HG02885 (cell line): ENCODE measurements at regions not wholly inside any gene's neighbourhood (a gene's known extent, or its start where the extent isn't known, plus 50 kb on each side); places are given as distances from the start of the nearest gene placed in this dataset.

Experiments used
- ATAC-seq: cut with Tn5 transposase; IDR thresholded peaks from one replicate; pipeline ENCODE4 v1.9.1; 2021; ENCODE audit warnings: mild to moderate bottlenecking; ENCODE audit not compliant: unreplicated experiment, poor library complexity

DNA sequence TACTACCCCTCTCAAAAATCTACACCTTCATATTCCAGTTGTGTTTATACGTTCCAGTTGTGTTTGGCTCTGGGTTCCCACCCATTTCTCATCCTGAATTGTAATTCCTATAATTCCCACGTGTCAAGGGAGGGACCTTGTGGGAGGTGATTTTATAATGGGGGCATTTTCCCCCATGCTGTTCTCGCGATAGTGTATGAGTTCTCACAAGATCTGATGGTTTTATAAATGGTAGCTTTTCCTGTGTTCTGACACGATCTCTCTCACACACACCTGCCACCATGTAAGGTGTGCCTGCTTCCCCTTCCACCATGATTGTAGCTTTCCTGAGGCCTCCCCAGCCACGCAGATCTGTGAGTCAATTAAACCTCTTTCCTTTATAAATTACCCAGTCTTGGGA is 108.5 kb upstream of the ADAMTS16 start:
- ATAC-seq, result no peak

DNA sequence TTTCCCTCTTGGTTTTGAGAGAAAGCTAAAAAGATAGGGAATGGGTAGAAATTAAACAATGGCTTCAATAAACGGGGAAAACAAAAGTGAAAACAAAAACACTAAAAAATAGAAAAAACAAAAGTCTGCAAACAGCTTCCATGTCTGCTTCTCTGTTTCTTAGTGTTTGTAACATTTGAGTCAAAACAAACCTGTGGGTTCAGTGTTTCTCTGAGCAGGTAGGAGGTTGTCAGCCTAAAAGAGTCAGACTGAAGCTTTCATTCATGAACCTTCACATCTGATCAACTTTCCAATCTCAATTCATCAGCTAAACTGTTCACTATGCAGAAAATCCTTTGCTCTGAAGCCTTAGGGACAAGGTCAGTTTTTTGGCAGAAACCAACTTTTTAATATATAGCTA is 102.5 kb upstream of the ADAMTS16 start:
- peak; percentile 64 for ATAC-seq

DNA sequence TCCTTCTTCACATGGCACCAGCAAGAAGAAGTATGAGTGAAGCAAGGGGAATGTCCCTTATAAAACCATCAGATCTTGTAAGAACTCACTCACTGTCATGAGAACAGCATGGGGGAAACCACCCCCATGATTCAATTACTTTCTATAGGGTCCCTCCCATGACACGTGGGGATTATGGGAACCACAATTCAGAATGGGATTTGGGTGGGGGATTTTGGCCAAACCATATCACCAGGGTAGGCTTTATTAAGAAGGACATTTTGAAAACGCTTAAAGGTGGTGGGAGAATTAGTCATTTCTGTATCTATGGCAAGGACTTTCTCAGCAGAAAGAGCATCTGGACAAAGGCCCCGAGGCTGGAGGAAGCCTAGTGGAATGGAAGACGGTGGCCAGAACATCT is 100.2 kb upstream of the ADAMTS16 start:
- ATAC-seq, result no peak

DNA sequence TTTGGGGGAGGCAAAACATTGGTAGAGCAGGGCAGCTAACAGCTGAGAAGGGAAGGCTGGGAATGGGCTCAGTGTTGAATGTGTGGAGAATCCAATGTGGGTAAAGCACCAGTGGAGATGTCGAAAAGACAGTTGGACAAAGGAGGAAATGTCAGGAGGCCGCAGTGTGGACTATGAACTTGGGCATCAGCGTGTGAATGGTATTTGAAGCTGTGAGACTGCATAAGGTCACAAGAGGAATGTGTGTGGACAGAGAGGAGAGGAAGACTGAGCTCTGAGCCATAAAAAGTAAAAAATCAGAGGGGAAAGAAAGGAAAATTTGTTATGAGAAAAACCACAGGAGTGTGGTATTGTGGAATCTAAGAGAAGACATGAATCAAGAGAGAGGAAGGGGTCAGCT is 99.4 kb upstream of the ADAMTS16 start:
- no peak for ATAC-seq

DNA sequence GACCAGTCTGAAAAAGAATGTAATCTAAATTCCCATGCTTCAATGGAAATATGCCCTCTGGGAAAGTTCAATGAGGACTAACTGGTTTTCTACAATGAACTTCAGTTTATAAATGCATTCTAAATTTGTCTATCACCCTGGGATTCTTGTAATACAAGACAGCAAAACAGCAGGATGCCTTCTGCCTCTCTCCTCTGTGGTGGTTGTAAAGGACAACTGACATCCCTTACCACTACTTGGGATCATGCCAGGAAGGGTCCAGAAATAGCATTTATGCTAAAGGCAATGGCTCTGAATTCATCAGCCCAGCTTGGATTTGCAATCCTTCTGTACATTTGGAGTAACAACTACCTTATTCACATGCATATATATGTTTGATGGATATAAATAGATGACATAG is 97.3 kb upstream of the ADAMTS16 start:
- no peak for ATAC-seq

DNA sequence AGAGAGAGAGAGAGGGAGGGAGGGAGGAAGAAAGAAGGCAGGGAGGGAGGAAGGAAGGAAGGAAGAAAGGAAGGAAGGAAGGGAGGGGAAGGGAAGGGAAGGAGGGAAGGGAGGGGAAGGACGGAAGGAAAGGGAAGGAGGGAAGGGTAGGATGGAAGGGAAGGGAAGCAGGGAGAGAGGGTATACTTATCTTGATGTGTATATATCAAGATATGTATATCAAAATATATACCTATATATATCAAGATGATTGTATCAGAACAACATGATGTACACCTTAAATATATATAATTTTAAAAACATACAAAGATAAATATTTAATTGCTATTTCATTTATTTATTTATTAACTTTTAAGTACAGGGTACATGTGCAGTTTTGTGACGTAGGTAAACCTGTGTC is 96.8 kb upstream of the ADAMTS16 start:
- ATAC-seq, result no peak

DNA sequence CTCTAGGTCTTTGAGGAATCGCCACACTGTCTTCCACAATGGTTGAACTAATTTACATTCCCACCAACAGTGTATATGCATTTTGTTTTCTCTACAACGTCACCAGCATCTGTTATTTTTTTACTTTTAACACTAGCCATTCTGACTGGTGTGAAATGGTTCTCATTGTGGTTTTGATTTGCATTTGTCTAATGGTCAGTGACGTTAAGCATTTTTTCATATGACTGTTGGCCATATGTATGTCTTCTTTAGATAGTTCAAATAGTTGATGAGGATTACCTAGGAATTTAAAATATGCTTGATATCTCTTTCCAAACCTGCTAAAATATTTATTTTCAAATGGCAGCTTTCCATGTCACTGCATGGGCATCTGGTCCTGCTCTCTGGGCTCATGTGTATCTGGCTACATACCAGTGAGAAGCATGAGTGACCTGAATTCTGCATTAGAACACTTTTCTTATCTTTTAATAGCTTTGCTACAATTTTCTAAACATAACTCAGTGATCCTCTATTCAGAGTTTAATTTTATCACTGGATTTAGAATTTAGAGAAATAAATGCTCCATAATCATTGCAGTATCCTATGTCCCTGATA is 95.8 kb upstream of the ADAMTS16 start:
- ATAC-seq, result no peak

DNA sequence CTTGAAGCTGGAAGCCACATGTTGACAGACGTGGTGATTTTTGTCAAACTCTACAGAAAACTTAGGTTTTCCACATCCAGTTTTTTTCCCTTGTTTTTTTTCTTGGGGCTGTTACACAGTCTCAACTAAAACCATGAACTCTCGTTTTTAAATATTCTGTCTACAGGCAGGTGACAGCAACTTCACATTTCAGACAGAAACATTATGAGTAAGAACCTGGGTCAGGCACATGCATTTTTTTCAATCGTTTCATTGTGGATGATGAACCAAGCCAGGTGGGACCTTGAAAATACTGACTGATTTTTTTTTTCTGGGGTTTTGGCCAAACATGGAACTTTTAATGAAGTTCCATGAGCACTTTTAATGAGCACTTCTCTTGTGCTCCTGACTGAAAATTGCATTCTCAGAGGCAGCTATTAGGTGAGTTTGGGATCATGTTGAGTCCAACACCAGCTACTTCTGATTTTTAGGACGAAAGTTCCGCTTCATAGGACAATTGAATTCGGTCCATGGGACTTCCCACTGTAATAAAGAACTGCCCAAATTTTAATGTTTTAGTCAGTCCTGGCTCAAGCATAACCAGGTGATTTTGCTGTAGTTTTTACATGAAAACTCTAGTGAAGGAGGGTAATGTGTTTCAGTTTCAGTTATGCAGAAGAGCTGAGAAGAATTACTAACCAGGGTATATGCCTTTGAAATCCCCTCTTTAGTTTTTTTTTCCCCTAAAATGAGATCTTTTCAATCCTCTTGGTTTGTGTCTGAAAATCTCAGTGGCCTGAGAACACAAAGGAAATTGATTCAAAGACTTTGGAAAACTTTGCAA is 93.2 kb upstream of the ADAMTS16 start:
- peak; percentile 90 for ATAC-seq

DNA sequence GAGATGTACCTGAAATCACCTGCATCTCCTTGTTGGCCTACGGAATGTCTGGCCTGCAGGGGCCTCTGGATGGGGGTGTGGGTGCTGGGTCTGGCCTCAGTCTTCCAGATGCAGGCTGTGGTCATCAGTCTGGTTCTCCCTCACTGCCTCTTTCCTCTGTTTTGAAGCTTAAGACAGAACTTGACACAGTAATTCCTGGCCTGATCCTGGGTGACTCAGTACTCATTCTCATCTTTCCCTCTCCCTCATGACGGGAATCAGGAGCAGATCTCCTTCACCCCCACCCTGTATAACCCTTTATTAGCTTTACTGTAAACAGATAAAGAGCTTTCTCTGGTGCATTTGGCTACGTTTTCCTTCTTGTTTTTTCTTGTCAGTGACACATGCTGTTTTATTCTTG is 89.3 kb upstream of the ADAMTS16 start:
- no peak for ATAC-seq

DNA sequence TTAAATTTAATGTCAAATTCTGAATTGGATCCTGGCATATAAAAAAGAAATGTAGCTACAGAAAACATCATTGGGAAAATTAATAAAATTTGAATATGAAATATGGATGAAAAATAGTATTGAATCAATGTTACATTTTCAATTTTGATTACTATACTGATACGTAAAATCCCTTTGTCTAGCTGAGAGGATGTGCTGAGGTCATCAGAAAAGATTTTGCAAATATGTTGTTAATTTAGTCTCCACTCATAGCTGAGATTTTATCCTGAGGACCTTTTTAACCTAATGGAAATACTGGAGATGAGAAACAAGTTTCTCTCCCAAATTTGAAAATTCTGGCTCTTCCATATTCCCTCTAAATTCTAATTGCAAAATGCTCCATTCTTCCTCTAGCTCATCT is 84.4 kb upstream of the ADAMTS16 start:
- ATAC-seq, result no peak

DNA sequence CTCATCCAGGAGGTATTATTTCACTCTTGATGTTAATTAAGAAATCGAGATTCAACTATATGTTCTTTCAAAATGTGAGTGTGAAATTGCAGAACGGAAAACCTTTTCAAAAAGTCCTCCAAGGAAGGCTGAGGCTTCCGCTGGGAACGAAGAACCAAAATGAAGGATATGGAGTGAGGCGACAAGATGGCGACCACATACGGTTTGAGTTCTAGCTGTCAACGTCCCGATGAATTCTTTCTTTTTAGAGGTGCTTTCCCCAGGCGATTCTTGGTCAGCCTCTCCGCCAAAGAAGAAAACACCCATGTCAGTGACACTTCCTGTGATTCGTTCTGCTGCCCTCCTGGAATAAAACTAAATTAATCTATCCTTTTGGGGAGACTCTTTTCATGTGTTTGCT is 78.3 kb upstream of the ADAMTS16 start:
- no peak for ATAC-seq

DNA sequence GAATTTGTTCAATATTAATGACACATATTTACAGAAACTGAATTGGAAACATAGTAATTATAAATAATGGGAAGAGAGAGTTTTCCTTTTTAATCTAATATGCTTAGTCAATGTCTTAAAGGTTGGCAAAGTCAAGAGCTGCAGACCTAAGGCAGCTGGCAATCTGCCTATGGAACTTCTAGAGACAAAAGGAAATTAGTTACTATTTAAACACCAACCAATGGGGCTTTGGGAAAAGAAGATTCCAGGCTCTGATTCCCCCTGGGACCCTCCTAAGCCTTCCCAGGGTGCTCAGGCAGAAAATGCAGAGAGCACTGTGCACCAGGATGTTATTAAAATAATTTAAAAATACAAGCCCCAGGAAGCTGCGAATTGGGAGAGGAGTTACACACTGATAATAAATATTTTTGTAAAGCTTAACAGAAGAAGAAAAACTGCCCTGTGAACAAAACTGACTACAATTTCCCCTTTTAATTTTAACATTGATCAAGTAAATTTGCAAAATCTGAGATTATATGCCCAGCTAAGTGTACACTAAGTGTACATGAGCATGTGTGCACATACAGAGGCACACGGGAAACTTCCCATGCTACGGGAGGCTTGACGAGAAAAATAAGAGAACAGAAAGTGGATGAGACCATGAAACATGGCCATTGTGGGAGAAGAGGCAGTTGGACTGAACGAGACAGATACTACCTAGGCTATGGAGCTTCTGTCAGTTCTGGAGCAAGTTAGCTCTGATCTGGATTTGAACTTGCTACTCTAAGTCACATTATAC is 77.4 kb upstream of the ADAMTS16 start:
- ATAC-seq, result no peak

DNA sequence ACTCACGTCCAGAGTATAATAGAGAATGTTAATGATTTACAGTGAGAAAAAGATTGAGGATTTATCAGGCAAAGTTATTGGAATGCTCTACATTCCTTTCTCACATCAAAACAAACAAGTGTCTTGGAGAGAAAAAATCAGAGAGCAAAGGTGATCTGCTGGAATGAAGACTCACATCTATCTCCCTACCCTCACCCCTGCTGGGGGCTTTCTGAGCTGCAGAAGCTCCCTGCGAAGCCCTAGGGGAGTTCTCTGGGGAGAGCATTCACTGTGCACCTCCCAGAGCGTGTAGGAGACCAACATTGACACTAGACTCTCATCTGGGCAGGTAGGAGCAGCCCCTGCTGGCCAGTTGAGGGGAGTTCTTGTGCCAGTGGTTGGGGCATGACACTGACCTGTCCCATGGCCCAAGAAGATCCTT is 76.6 kb upstream of the ADAMTS16 start:
- ATAC-seq, result peak; percentile 63

DNA sequence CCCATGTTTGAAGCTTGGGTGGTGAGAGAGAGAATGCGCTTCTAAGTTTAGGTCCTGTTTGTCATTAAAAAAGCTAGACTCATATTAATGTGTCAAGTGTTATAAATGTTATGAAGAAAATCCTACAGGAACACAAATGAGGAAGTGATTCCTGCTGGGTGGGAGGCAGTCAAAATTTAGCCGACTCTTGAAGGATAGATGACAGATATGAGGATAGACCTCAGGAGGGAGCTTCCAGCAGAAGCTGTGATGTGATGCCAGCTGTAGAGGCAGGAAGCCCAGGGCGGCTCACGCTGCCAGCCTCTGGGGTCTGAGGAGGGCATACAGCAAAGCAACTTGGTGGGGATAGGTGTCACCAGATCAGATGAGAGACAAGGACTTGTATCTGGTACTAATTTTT is 74.7 kb upstream of the ADAMTS16 start:
- ATAC-seq, result no peak

DNA sequence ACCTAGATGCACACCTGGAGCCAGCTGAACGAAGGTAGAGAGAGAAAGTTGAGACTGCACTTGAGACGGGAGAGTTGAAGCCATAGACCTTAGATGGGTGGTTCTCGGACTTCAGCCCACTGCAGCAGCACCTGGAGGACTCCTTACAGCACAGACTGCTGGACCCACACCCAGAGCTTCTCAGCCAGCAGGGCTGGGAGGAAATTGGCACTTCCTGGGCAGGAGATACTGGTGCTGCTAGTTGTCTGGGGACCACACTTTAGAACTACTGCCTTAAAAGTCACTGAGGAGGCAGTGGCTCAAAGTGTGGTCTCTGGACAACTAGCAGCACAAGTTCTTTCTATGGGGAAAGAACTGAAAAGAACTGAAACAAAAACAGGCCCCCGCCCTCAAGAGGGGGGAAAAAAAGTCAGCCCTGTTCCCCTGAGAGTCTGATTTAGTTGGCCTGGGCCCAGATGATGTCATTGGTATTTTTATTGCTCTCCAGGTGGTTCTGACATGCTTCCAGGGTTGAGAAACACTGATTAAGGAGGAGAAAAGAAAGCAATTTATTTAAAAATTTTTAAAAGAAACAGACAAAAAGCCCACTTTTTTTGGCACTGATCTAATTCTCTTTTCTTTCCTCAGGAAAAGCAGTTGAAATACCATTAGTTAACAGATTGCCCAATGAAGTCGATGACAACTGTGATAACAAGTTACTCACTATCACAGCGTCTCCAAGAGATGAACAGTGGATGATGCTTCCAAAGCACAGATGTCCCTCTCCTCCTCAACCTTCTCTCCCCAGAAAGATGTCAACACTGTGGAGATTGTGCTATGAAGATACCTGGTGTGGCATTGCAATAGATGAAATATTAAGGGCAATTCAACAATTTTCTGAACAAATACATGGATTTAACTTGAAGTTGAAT is 73.6 kb upstream of the ADAMTS16 start:
- ATAC-seq, result no peak

DNA sequence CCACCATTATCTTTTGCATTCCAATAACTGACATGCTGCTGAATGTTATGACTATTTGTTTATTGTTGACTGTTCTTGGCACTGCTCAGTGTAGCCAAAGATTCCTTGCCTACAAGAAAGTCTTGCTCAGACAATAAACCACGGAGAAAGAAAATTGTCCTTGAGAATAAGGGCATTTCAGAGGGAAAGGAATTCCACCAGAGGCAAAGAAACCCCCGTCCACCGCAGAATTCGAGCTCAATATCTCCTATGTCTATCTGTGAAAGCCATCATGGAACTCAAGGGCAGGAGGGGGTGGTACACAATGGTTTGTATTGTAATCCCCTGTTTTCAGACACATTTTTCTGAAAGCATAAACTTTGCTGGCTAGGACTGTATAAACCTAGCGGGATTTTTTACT is 70.3 kb upstream of the ADAMTS16 start:
- ATAC-seq, result no peak

DNA sequence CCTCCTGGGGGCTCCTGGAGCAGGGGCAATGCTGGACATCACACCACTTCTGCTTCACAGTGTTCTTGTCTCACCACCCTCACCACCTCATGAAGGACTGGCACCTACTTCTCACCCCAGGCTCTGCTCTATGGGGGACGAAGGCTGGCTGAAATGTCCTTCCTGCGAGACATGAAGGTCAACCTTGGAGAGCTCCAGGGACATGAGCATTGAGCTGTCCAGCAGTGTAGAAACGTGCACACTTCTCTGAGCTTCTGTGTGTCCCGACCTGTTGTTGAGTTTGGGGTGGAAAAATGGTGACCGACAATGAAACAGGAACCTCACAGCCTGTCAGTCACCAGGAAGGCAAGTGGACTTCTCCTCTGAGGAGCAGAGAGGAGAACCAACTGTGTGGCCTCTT is 68.6 kb upstream of the ADAMTS16 start:
- ATAC-seq, result no peak

DNA sequence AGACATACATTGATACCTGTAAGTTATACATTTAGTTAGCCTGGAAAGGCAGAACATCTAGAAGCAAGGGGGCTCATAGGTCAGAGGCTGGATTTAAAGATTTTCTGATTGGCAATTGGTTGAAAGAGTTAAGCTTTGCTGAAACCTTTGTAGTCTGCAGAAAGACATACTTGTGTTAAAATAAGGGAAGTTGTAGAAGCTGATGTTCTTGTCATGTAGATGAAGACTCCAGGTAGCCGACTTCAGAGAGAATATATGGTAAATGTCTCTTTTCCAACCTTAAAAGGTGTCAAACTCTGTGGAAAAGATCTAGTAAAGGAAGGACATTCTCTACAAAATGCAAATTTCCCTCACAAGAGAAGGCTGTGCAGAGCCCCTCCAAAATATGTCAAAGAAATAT is 62.9 kb upstream of the ADAMTS16 start:
- ATAC-seq, result no peak

DNA sequence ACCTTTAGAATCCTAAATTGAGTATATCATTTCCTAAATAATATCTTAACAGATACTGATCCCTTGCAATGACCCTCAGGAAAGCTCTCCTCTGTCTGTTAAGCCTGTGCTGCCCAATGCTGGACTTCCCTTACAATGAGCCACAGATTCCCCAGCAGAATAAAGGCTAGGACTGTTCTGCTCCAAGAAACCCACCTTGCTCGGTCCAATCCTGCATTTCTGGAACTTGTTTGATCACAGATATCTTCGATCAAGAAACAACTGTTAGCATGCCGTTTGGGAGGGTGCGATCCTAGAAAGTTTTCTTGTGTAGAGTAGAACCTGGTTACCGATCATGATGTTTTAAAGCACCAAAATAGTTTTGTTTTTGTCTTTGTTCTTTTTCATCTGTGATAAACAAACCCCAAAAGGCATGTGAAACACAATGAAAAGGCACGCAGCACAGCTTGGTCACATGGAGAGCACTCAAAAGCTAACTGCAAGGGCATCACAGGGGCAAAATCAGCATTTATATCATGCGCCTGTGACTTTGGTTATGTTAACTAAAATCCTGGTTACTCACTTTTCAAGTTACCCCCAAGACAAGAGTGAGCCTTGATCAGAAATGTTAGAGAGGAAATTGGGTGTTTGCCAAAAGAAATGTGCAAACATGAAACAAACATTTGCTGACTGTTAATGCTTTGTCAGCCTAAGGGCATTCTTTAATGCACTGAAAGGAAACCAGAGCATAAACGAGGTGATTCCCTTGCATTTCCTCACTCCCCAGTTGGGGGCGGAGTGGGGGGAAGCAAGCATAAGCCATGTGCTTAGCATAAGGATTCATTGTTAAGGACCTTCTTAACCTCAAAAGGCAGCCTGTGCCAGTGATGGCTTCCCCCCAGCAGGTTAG is 61.9 kb upstream of the ADAMTS16 start:
- no peak for ATAC-seq
